Choroid plexus epithelial cell (primary cell): ENCODE measurements at regions not wholly inside any gene's neighbourhood (a gene's known extent, or its start where the extent isn't known, plus 50 kb on each side); places are given as distances from the start of the nearest gene placed in this dataset.

Experiments
- DNase-seq: peaks from one replicate; pipeline ENCODE4 v3.0.0-alpha.2; 2010; ENCODE audit warnings: low read depth
- H3K4me3 ChIP-seq: 2 replicates; pipeline ENCODE4 v1.5.1; 2011; ENCODE audit warnings: low read depth, mild to moderate bottlenecking, control low read depth, low read length, moderate library complexity
- TF ChIP-seq, protein P1 (sequence below): conservative IDR thresholded peaks from 2 replicates; pipeline ENCODE4 v1.5.1; 2011; ENCODE audit warnings: low read depth, mild to moderate bottlenecking, control low read depth, inconsistent platforms, low read length, moderate library complexity

DNA sequence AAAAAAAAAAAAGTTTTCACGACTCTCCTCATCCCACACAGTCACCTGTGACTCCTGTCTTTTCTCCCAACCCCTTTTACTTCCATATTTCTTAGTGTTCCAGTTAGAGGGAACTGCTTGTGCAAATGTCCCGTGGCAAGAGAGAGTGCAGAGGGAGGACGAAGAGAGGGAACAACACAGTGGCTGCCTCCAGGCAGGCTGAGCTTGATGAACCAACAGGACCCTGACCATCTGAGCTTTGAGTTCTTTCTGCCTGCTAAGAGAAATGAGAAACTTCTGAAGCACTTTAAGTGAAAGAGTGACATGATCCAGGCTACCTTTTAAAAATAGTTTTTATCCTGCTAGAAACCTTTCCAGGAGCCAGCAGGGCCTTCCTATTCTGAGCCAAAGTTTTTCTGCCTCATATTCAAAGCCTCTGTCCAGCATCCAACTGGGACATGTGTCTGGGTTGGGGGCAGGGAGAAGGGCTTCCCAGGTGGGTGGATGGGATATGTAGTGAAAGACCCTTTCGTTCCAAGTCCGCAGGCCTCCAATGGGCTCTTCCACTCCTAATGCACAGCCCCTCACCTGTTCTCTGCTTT is 239.9 kb downstream of the OPA1 start:
- H3K4me3 ChIP-seq = no peak overlapping the region
- DNase-seq = no peak
- TF ChIP-seq, protein P1, sequence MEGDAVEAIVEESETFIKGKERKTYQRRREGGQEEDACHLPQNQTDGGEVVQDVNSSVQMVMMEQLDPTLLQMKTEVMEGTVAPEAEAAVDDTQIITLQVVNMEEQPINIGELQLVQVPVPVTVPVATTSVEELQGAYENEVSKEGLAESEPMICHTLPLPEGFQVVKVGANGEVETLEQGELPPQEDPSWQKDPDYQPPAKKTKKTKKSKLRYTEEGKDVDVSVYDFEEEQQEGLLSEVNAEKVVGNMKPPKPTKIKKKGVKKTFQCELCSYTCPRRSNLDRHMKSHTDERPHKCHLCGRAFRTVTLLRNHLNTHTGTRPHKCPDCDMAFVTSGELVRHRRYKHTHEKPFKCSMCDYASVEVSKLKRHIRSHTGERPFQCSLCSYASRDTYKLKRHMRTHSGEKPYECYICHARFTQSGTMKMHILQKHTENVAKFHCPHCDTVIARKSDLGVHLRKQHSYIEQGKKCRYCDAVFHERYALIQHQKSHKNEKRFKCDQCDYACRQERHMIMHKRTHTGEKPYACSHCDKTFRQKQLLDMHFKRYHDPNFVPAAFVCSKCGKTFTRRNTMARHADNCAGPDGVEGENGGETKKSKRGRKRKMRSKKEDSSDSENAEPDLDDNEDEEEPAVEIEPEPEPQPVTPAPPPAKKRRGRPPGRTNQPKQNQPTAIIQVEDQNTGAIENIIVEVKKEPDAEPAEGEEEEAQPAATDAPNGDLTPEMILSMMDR = no peak

DNA sequence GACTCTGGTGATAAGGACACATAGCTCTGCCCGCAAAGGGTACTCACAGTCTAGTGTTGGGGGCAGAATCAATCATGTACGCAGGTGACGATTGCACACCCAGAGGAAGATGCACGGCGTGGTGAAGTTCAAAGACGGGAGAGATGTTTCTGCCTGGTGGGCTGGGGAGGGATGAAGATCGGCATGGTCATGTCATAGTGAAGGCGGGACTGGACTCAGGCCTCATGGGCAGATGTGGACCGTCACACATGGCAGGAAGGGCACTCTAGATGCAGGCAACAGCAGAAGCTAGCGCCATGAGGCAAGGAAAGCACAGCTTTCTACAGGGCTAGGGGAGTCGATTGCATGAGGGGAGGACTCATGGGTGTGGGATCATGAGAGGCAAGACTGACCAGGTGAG is 240.6 kb downstream of the OPA1 start:
- no peak overlapping the region for H3K4me3 ChIP-seq
- DNase-seq = no peak
- TF ChIP-seq, protein P1 = no peak

DNA sequence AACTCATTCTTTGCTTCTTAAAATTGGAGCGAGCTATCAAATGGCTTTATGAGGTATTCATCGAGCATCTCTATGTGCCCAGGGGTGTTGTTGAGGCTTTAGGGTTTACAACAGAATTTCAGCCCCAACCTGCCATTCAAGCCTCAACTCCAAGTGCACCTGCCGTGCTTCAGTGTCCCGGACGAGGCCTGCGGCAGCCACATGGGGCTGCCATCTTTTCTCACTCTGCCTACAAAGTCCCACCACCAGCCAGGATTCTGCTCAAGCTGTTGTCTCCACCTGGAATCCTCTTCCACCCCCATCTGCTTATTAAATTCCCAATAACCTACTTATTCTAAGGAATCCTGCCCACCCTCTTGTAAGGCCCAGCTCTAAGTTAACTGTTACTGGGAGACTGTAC is 242.4 kb downstream of the OPA1 start:
- H3K4me3 ChIP-seq = no peak overlapping the region
- TF ChIP-seq, protein P1 = no peak
- DNase-seq = no peak

DNA sequence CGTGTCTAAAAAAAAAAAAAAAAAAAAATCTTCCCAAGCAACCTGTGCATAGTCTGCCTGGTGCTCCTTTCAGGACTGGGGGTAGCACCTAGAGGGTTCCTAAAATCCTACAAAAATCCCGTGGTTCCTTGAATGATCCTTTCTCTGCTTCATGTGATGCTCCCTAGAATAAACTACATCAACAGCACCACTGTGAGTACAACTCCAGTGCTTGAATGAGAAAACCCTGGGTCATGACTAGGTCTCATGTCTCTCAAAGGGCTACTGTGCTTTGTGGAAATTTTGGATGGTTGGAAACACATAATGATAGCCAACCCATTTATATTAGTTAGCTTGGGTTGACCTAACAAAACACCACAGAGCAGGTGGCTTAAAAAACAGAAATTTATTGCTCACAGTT is 243.5 kb downstream of the OPA1 start:
- TF ChIP-seq, protein P1 = no peak
- no peak overlapping the region for H3K4me3 ChIP-seq
- DNase-seq = no peak

DNA sequence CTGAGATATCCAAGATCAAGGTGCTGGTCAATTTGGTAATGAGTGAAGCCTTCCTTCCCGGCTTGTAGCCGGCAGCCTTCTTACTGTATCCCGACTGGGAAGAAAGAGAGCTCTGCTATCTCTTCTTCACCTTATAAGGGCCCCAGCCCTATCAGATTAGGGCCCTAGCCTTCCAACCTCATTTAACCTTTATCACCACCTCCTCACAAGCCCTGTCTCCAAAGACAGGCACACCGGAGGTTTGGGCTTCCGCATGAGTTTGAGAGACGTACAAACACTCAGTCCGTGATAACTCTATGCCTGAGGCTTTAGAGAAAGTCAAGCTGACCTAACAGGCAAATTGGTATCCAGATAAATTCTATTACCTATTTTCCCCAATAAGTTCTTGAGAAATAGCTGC is 243.9 kb downstream of the OPA1 start:
- TF ChIP-seq, protein P1 = no peak
- H3K4me3 ChIP-seq = no peak overlapping the region
- DNase-seq = no peak

DNA sequence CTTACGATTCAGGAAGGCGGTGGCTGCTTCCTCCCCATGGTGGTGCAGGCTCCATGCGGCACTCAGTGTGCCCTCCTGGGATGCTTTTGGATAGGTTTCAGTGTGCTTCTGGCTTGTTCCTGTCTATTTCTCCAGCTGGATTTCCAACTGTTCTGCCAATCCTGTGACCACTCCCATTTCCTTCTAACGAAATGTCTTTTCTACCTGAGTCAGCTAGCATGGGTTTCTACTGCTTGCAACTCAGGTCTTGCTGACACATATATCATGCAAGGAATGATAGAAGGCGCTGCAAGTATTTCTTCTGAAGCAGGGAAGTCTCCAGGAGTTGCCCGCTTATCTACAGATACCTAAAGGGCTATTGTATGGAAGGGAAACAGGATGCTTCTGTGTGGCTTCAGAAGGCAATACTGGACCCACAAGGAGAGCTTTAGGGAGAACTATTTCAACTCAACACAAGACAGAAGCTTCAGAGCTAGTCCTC is 244.4 kb downstream of the OPA1 start:
- H3K4me3 ChIP-seq = no peak overlapping the region
- TF ChIP-seq, protein P1 = no peak
- DNase-seq = no peak

DNA sequence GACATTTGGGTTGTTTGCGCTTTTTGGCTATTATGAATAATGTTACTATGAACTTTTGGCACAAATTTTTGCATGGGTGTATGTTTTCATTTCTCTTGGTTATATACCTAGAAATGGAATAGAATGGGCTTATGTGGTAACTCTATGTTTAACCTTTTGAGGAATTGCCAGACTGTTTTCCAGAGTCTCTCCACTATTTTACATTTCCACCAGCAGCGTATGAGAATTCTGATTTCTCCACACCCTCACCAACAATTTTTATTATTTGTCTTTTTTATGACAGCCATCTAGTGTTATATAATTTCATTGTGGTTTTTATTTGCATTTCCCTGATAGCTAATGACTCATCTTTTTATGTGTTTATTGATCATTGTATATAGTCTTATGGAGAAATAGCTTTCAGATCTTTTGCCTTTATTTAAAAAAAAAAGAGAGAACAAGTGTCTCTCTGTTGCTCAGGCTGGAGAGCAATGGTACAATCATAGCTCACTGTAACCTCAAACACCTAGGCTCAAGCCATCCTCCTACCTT is 247.2 kb downstream of the OPA1 start:
- DNase-seq = no peak
- no peak overlapping the region for H3K4me3 ChIP-seq
- TF ChIP-seq, protein P1 = no peak
